ENCODE measurements at regions not wholly inside any gene's neighbourhood (a gene's known extent, or its start where the extent isn't known, plus 50 kb on each side); places are given as distances from the start of the nearest gene placed in this dataset.

GRCh38 chr5:126093041-126093440, 330.2 kb upstream of the GRAMD2B start:
- DNase-seq = no peak
- Mint-ChIP-seq H3K36me3 (ENCODE audit: insufficient read depth, unreplicated experiment) (no peaks in the 10 kb centered on the region), H3K4me3 (ENCODE audit: unreplicated experiment) (no peak overlapping the region), H3K27me3 (ENCODE audit: insufficient read depth, unreplicated experiment) (peaks cover 7% of the 10 kb centered on the region), H3K9me3 (ENCODE audit: unreplicated experiment) (peaks cover 11% of the 10 kb centered on the region), H3K4me1 (ENCODE audit: low read depth, unreplicated experiment) (no peaks in the 10 kb centered on the region), H3K27ac (ENCODE audit: unreplicated experiment) (no peak overlapping the region)
- Histone ChIP-seq H3K9me3 (no peaks in the 10 kb centered on the region), H3K27me3 (replicated peaks; ENCODE audit: control insufficient read depth, insufficient read depth, low read length) (no peaks in the 10 kb centered on the region), H3K4me3 (ENCODE audit: low read depth, low read length) (no peak overlapping the region), H3K36me3 (ENCODE audit: control insufficient read depth, insufficient read depth, low read length) (no peaks in the 10 kb centered on the region), H3K4me1 (no peaks in the 10 kb centered on the region)
- no TSS peak for BruUV-seq (replicated peaks)
- intact Hi-C loops (cut with micrococcal nuclease; ENCODE audit: unreplicated experiment) = no loop called here
- ChIA-PET CTCF (no interaction called here), POLR2A (no interaction called here)
- TF ChIP-seq CTCF (IDR thresholded peaks at IDR 0.05; ENCODE audit: insufficient read depth in 1 of 2, low read depth in 1 of 2, low read length in 1 of 2, severe bottlenecking in 1 of 2, unreplicated experiment in 1 of 2) = no peak

- peaks cover 3% of the 10 kb centered on the region for H3K27me3 Mint-ChIP-seq (ENCODE audit: insufficient read depth, unreplicated experiment)
- no peak for TF ChIP-seq CTCF (IDR thresholded peaks at IDR 0.05; ENCODE audit: insufficient read depth in 1 of 2, low read depth in 1 of 2, low read length in 1 of 2, severe bottlenecking in 1 of 2, unreplicated experiment in 1 of 2)
- no peak overlapping the region for H3K4me3 Mint-ChIP-seq (ENCODE audit: unreplicated experiment)
- no peaks in the 10 kb centered on the region for H3K4me1 ChIP-seq
- no peaks in the 10 kb centered on the region for H3K4me1 Mint-ChIP-seq (ENCODE audit: low read depth, unreplicated experiment)
- no peak overlapping the region for H3K4me3 ChIP-seq (ENCODE audit: low read depth, low read length)
- peaks cover 6% of the 10 kb centered on the region for H3K9me3 Mint-ChIP-seq (ENCODE audit: unreplicated experiment)
- H3K27ac Mint-ChIP-seq (ENCODE audit: unreplicated experiment) = no peak overlapping the region
- ChIA-PET POLR2A (no interaction called here), CTCF (no interaction called here)
- H3K9me3 ChIP-seq = no peaks in the 10 kb centered on the region
- intact Hi-C loops (cut with micrococcal nuclease; ENCODE audit: unreplicated experiment) = no loop called here
- DNase-seq = no peak
- no TSS peak for BruUV-seq (replicated peaks)
- H3K36me3 Mint-ChIP-seq (ENCODE audit: insufficient read depth, unreplicated experiment) = no peaks in the 10 kb centered on the region
- no peaks in the 10 kb centered on the region for H3K27me3 ChIP-seq (replicated peaks; ENCODE audit: control insufficient read depth, insufficient read depth, low read length)
- no peaks in the 10 kb centered on the region for H3K36me3 ChIP-seq (ENCODE audit: control insufficient read depth, insufficient read depth, low read length)
These were observed 329.5 kb upstream of the GRAMD2B start for GRCh38 chr5:126093718-126094117.

GRCh38 chr5:126094991-126095390, 328.2 kb upstream of the GRAMD2B start:
- intact Hi-C loops (cut with micrococcal nuclease; ENCODE audit: unreplicated experiment) = no loop called here
- no peaks in the 10 kb centered on the region for H3K27me3 Mint-ChIP-seq (ENCODE audit: insufficient read depth, unreplicated experiment)
- H3K27me3 ChIP-seq (replicated peaks; ENCODE audit: control insufficient read depth, insufficient read depth, low read length) = no peaks in the 10 kb centered on the region
- no peak for TF ChIP-seq CTCF (IDR thresholded peaks at IDR 0.05; ENCODE audit: insufficient read depth in 1 of 2, low read depth in 1 of 2, low read length in 1 of 2, severe bottlenecking in 1 of 2, unreplicated experiment in 1 of 2)
- CTCF ChIA-PET = no interaction called here
- no peak overlapping the region for H3K4me3 ChIP-seq (ENCODE audit: low read depth, low read length)
- BruUV-seq (replicated peaks) = no TSS peak
- no peaks in the 10 kb centered on the region for H3K36me3 Mint-ChIP-seq (ENCODE audit: insufficient read depth, unreplicated experiment)
- H3K9me3 ChIP-seq = no peaks in the 10 kb centered on the region
- H3K27ac Mint-ChIP-seq (ENCODE audit: unreplicated experiment) = no peak overlapping the region
- H3K4me1 ChIP-seq = no peaks in the 10 kb centered on the region
- H3K4me3 Mint-ChIP-seq (ENCODE audit: unreplicated experiment) = no peak overlapping the region
- no peaks in the 10 kb centered on the region for H3K4me1 Mint-ChIP-seq (ENCODE audit: low read depth, unreplicated experiment)
- H3K9me3 Mint-ChIP-seq (ENCODE audit: unreplicated experiment) = no peaks in the 10 kb centered on the region
- H3K36me3 ChIP-seq (ENCODE audit: control insufficient read depth, insufficient read depth, low read length) = no peaks in the 10 kb centered on the region
- POLR2A ChIA-PET = no interaction called here
- DNase-seq = no peak
